ENCODE measurements at regions not wholly inside any gene's neighbourhood (a gene's known extent, or its start where the extent isn't known, plus 50 kb on each side); places are given as distances from the start of the nearest gene placed in this dataset.

DNA sequence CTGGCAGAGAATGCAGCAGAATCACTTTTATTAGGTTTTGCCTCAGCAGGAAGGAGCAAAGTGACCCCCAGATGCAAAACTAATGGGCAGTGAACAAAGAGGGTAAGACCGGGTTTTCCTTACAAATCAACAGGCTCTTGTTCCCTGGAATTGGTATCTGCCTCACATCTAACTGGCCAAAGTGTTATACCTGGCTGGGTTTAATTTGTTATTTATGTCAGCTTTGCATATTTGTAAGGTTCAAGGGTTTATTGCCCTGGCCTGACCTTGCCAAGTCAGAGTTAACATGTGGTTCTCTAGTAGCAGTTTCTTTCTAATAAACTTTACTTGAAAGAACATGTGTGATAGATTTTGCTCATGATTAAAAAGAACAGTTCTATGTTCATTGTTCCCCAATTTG lies 431.7 kb upstream of the NR2F2 start:
- TF ChIP-seq, protein P1, sequence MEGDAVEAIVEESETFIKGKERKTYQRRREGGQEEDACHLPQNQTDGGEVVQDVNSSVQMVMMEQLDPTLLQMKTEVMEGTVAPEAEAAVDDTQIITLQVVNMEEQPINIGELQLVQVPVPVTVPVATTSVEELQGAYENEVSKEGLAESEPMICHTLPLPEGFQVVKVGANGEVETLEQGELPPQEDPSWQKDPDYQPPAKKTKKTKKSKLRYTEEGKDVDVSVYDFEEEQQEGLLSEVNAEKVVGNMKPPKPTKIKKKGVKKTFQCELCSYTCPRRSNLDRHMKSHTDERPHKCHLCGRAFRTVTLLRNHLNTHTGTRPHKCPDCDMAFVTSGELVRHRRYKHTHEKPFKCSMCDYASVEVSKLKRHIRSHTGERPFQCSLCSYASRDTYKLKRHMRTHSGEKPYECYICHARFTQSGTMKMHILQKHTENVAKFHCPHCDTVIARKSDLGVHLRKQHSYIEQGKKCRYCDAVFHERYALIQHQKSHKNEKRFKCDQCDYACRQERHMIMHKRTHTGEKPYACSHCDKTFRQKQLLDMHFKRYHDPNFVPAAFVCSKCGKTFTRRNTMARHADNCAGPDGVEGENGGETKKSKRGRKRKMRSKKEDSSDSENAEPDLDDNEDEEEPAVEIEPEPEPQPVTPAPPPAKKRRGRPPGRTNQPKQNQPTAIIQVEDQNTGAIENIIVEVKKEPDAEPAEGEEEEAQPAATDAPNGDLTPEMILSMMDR (IDR thresholded peaks at IDR 0.05; ENCODE audit: low read length), result no peak
- no peak for TF ChIP-seq EZH2 (optimal IDR thresholded peaks at IDR 0.05; ENCODE audit: low read depth, low read length)

Measured in MM.1S (cell line).